B cell (primary cell): ENCODE measurements at regions not wholly inside any gene's neighbourhood (a gene's known extent, or its start where the extent isn't known, plus 50 kb on each side); places are given as distances from the start of the nearest gene placed in this dataset.

Source experiments
- ATAC-seq: fragments of 200-7000 bp; cut with Tn5 transposase; one replicate; pipeline ENCODE4 v1.10.0; 2021; ENCODE audit warnings: low read depth, mild to moderate bottlenecking, moderate number of reproducible peaks, moderate library complexity
- CTCF ChIA-PET: fragments of 350-600 bp; sonication (Branson Sonifier 250); formaldehyde crosslinking; loops from one replicate; lab custom pipeline; 2021; ENCODE audit warnings: antibody characterized with exemption, inconsistent platforms; lab: Charles Lee
- POLR2A ChIA-PET: fragments of 350-600 bp; sonication (Branson Sonifier 250); formaldehyde crosslinking; loops from one replicate; lab custom pipeline; 2021; ENCODE audit warnings: antibody characterized with exemption; lab: Charles Lee
- DNase-seq: peaks from one replicate; pipeline ENCODE4 v3.0.0; 2013
- H2AFZ ChIP-seq: 2 replicates; pipeline ENCODE4 v1.6.1; 2012; ENCODE audit warnings: mild to moderate bottlenecking, low read depth, low read length; ENCODE audit not compliant: insufficient read depth, poor library complexity, severe bottlenecking
- H3K27ac ChIP-seq, 2 donors: 1 replicate in 1 of 2; 2 replicates in 1 of 2; pipeline ENCODE4 v1.5.1; 2012 to 2013; ENCODE audit warnings: low read length in 2 of 2, mild to moderate bottlenecking in 2 of 2, moderate library complexity in 1 of 2
- H3K27me3 ChIP-seq, 4 experiments: fragments of 200-600 bp in 1 of 4; sonication (generic) in 1 of 4; replicated peaks in 1 of 4; 1 replicate in 2 of 4; 2 replicates in 2 of 4; pipeline versions ENCODE4 v1.6.1 to v1.7.0; 2013 to 2016; ENCODE audit warnings: low read length in 3 of 4, mild to moderate bottlenecking in 2 of 4, mixed read lengths in 1 of 4, moderate library complexity in 1 of 4; ENCODE audit not compliant: insufficient read depth in 4 of 4, control insufficient read depth in 3 of 4; ENCODE audit errors: control extremely low read depth in 1 of 4
- H3K36me3 ChIP-seq, 2 experiments: replicated peaks in 1 of 2; 1 replicate in 1 of 2; 2 replicates in 1 of 2; pipeline versions ENCODE4 v1.6.1 to v1.7.1; 2013; ENCODE audit warnings: low read length in 1 of 2; ENCODE audit not compliant: insufficient read depth in 2 of 2, control insufficient read depth in 1 of 2; ENCODE audit errors: control extremely low read depth in 1 of 2, extremely low read depth in 1 of 2
- H3K4me1 ChIP-seq, 2 donors: fragments of 200-600 bp in 1 of 2; sonication (generic) in 1 of 2; 1 replicate in 1 of 2; 2 replicates in 1 of 2; pipeline versions ENCODE4 v1.5.1 to v1.6.1; 2013 to 2017; ENCODE audit warnings: low read length in 2 of 2; ENCODE audit not compliant: control insufficient read depth in 2 of 2, insufficient read depth in 2 of 2
- H3K4me2 ChIP-seq: replicated peaks from 2 replicates; pipeline ENCODE3; 2012; ENCODE audit warnings: mild to moderate bottlenecking, low read depth, low read length; ENCODE audit not compliant: poor library complexity, severe bottlenecking
- H3K4me3 ChIP-seq, 5 experiments: fragments of 200-600 bp in 1 of 5; sonication (generic) in 1 of 5; 1 replicate in 3 of 5; 2 replicates in 2 of 5; pipeline versions ENCODE4 v1.5.1 to v1.7.0; 2011 to 2016; ENCODE audit warnings: low read length in 4 of 5, mild to moderate bottlenecking in 4 of 5, low read depth in 2 of 5, control low read depth in 1 of 5, moderate library complexity in 1 of 5; ENCODE audit not compliant: insufficient read depth in 1 of 5; ENCODE audit errors: control extremely low read depth in 1 of 5, extremely low read depth in 1 of 5
- H3K79me2 ChIP-seq: fragments of 200-600 bp; sonication (generic); one replicate; pipeline ENCODE4 v1.6.0; 2016; ENCODE audit warnings: low read length; ENCODE audit not compliant: control insufficient read depth, insufficient read depth
- H3K9ac ChIP-seq: fragments of 200-600 bp; sonication (generic); 2 replicates; pipeline ENCODE4 v1.6.1; 2017; ENCODE audit warnings: mild to moderate bottlenecking, low read length, moderate library complexity
- H3K9me3 ChIP-seq, 3 donors: one replicate each; pipeline versions ENCODE4 v1.6.1 to v1.7.1; 2013; ENCODE audit warnings: low read length in 2 of 3; ENCODE audit not compliant: control insufficient read depth in 2 of 3, insufficient read depth in 1 of 3; ENCODE audit errors: control extremely low read depth in 1 of 3
- H4K20me1 ChIP-seq: 2 replicates; pipeline ENCODE4 v1.6.0; 2012; ENCODE audit warnings: mild to moderate bottlenecking, low read length; ENCODE audit not compliant: insufficient read depth, control insufficient read depth, poor library complexity, severe bottlenecking
- H3K27ac Mint-ChIP-seq: one replicate; pipeline ENCODE4 v1.8.0; 2021; ENCODE audit warnings: mixed read lengths
- H3K27me3 Mint-ChIP-seq: one replicate; pipeline ENCODE4 v1.8.0; 2021; ENCODE audit warnings: mixed read lengths
- H3K4me1 Mint-ChIP-seq: one replicate; pipeline ENCODE4 v1.8.0; 2021; ENCODE audit warnings: mixed read lengths
- H3K4me3 Mint-ChIP-seq: one replicate; pipeline ENCODE4 v1.8.0; 2021; ENCODE audit warnings: mixed read lengths
- H3K9me3 Mint-ChIP-seq: one replicate; pipeline ENCODE4 v1.8.0; 2022; ENCODE audit warnings: mixed read lengths; ENCODE audit not compliant: insufficient read depth
- EZH2 ChIP-seq: IDR thresholded peaks from 2 replicates; pipeline ENCODE4 v1.6.1; 2012; ENCODE audit warnings: borderline replicate concordance, low read depth, mild to moderate bottlenecking, moderate library complexity, low read length; ENCODE audit not compliant: insufficient read depth, poor library complexity, severe bottlenecking
- WGBS: methylation state at CpG from one replicate; pipeline ENCODE4 v1.1.5; 2013; ENCODE audit warnings: missing lambda C conversion rate; ENCODE audit not compliant: insufficient coverage; 5-methylcytosine and 5-hydroxymethylcytosine counted together
- intact Hi-C: fragments of 100-400 bp; cut with micrococcal nuclease; formaldehyde crosslinking; loops from one replicate; pipeline ENCODE4 v1.10.0; 2022
- TF ChIP-seq, protein P1 (sequence below): fragments of 200-600 bp; IDR thresholded peaks from one replicate; pipeline ENCODE4 v1.8.0; 2022; ENCODE audit warnings: antibody characterized with exemption, mild to moderate bottlenecking

DNA sequence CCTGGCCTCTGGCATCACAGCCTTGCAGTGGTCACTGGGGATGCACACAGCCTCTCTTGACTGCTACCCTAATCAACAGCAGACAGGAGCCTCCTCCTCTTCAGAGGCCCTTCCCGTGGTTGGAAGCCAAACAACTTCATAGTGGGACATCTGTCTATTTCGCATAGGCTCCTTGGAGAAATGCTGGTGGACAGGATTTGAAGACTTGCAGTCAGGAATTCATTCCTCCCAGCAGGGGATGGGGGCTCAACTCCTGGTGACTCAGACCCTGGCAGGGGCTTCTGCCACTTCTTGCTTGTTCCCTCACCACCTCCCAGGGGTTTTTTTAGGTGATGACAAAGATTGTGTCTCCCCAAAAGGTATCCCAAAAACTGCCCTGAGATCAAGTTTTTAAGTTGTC is 191.7 kb upstream of the CAMK1G start:
- peaks cover 8% of the 10 kb centered on the region for H3K27me3 Mint-ChIP-seq

DNA sequence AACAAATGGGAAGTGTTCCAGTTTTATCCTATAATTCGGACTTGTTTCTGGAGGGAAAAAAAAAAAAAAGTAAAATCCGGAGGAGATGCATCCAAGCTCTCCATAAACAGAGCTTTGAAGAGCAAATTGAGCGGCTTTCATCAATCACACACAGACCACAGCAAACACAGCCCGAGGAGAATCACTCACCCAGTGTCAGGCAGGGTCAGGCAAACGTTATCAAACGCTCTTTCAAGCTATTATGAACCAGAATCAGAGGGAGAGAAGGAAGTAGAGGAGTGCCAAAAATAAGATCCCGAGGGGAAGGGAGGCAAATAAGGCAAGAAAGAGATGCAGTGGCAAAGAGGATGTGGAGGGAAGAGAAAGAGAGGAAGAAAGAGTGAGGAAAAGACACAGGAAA is 188.3 kb upstream of the CAMK1G start:
- WGBS: 57% methylated on average over 2 of the region's 7 CpGs
- no peak for ATAC-seq
- Histone ChIP-seq H3K4me3 (no peak overlapping the region), H2AFZ (no peak overlapping the region), H3K36me3 (no peaks in the 10 kb centered on the region), H3K4me2 (no peak overlapping the region), H4K20me1 (no peaks in the 10 kb centered on the region), H3K4me1 (no peaks in the 10 kb centered on the region), H3K79me2 (no peaks in the 10 kb centered on the region), H3K9ac (no peak overlapping the region), H3K27ac (no peak overlapping the region), H3K9me3 (no peaks in the 10 kb centered on the region), H3K27me3 (no peaks in the 10 kb centered on the region)
- POLR2A ChIA-PET: no interaction called here
- Mint-ChIP-seq H3K27ac (no peak overlapping the region), H3K4me1 (no peaks in the 10 kb centered on the region), H3K4me3 (no peak overlapping the region), H3K9me3 (no peaks in the 10 kb centered on the region), H3K27me3 (peaks cover 12% of the 10 kb centered on the region)
- no peak for TF ChIP-seq EZH2
- TF ChIP-seq, protein P1, sequence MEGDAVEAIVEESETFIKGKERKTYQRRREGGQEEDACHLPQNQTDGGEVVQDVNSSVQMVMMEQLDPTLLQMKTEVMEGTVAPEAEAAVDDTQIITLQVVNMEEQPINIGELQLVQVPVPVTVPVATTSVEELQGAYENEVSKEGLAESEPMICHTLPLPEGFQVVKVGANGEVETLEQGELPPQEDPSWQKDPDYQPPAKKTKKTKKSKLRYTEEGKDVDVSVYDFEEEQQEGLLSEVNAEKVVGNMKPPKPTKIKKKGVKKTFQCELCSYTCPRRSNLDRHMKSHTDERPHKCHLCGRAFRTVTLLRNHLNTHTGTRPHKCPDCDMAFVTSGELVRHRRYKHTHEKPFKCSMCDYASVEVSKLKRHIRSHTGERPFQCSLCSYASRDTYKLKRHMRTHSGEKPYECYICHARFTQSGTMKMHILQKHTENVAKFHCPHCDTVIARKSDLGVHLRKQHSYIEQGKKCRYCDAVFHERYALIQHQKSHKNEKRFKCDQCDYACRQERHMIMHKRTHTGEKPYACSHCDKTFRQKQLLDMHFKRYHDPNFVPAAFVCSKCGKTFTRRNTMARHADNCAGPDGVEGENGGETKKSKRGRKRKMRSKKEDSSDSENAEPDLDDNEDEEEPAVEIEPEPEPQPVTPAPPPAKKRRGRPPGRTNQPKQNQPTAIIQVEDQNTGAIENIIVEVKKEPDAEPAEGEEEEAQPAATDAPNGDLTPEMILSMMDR: no peak
- CTCF ChIA-PET: no interaction called here
- intact Hi-C loops: no loop called here
- no peak for DNase-seq

More for the DNA sequence above, 191.7 kb upstream of the CAMK1G start:
- Histone ChIP-seq H3K27ac (no peak overlapping the region), H3K27me3 (no peaks in the 10 kb centered on the region), H3K9me3 (no peaks in the 10 kb centered on the region), H3K79me2 (no peaks in the 10 kb centered on the region), H3K4me3 (no peak overlapping the region), H3K4me1 (no peaks in the 10 kb centered on the region), H3K9ac (no peak overlapping the region), H3K36me3 (no peaks in the 10 kb centered on the region), H4K20me1 (no peaks in the 10 kb centered on the region), H2AFZ (no peak overlapping the region), H3K4me2 (no peak overlapping the region)
- H3K9me3 Mint-ChIP-seq: no peaks in the 10 kb centered on the region
- ATAC-seq (no peak), DNase-seq (no peak)
- ChIA-PET CTCF (no interaction called here), POLR2A (no interaction called here)
- no peak overlapping the region for H3K27ac Mint-ChIP-seq
- intact Hi-C loops: no loop called here
- no peaks in the 10 kb centered on the region for H3K4me1 Mint-ChIP-seq
- TF ChIP-seq, protein P1: no peak
- no peak for TF ChIP-seq EZH2
- 100% methylated on average over 2 of the region's 2 CpGs for WGBS
- H3K4me3 Mint-ChIP-seq: no peak overlapping the region
